Skin epidermis (tissue), 12 donors: ENCODE measurements at regions not wholly inside any gene's neighbourhood (a gene's known extent, or its start where the extent isn't known, plus 50 kb on each side); places are given as distances from the start of the nearest gene placed in this dataset.

Experiments used
- H3K27ac ChIP-seq, 21 experiments: fragments of 200-600 bp; sonication (generic) in 11 of 21; one replicate each; pipeline ENCODE4 v1.5.0; 2020; ENCODE audit warnings: mild to moderate bottlenecking in 3 of 21, inconsistent platforms in 2 of 21, moderate library complexity in 2 of 21
- H3K4me3 ChIP-seq, 7 experiments: fragments of 200-600 bp; sonication (generic) in 2 of 7; one replicate each; pipeline ENCODE4 v1.5.0; 2020; ENCODE audit warnings: inconsistent platforms in 2 of 7, mild to moderate bottlenecking in 2 of 7, moderate library complexity in 1 of 7

GRCh38 chrX:13153796-13154195 lies 109.4 kb upstream of the FAM9C start:
- Histone ChIP-seq H3K4me3 (no peak overlapping the region), H3K27ac (peak overlapping the region in 1 of 21 experiments; percentile 85)

GRCh38 chrX:13152518-13153185 lies 108.2 kb upstream of the FAM9C start:
- Histone ChIP-seq H3K4me3 (no peak overlapping the region), H3K27ac (peak overlapping the region in 14 of 21 experiments; percentile 33 to 89 (median 61))

- peak overlapping the region in 18 of 21 experiments; percentile 5 to 89 (median 58) for H3K27ac ChIP-seq
- no peak overlapping the region for H3K4me3 ChIP-seq
These were observed 107.6 kb upstream of the FAM9C start for GRCh38 chrX:13151828-13152517.

- H3K4me3 ChIP-seq = no peak overlapping the region
- peak overlapping the region in 2 of 21 experiments; percentile 18 to 69 for H3K27ac ChIP-seq
These were observed 105.4 kb upstream of the FAM9C start for GRCh38 chrX:13149702-13150350.

- H3K27ac ChIP-seq = no peak overlapping the region
- no peak overlapping the region for H3K4me3 ChIP-seq
These were observed 103.3 kb upstream of the FAM9C start for GRCh38 chrX:13147733-13148132.

- Histone ChIP-seq H3K4me3 (no peak overlapping the region), H3K27ac (no peak overlapping the region)
These were observed 102.7 kb upstream of the FAM9C start for GRCh38 chrX:13147147-13147546.

GRCh38 chrX:13144927-13145655 lies 100.7 kb upstream of the FAM9C start:
- no peak overlapping the region for H3K4me3 ChIP-seq
- no peak overlapping the region for H3K27ac ChIP-seq

GRCh38 chrX:13142891-13143290 lies 98.5 kb upstream of the FAM9C start:
- Histone ChIP-seq H3K4me3 (no peak overlapping the region), H3K27ac (no peak overlapping the region)

GRCh38 chrX:13140007-13140406 lies 95.6 kb upstream of the FAM9C start:
- H3K4me3 ChIP-seq = no peak overlapping the region
- H3K27ac ChIP-seq = no peak overlapping the region

- Histone ChIP-seq H3K4me3 (no peak overlapping the region), H3K27ac (peak overlapping the region in 2 of 21 experiments; percentile 23 to 29)
These were observed 87.1 kb upstream of the FAM9C start for GRCh38 chrX:13131396-13132137.

- no peak overlapping the region for H3K4me3 ChIP-seq
- H3K27ac ChIP-seq = no peak overlapping the region
These were observed 86.4 kb upstream of the FAM9C start for GRCh38 chrX:13130816-13131215.

GRCh38 chrX:13128104-13128503 lies 83.7 kb upstream of the FAM9C start:
- H3K4me3 ChIP-seq = no peak overlapping the region
- peak overlapping the region in 1 of 21 experiments; percentile 38 for H3K27ac ChIP-seq

GRCh38 chrX:13126775-13127174 lies 82.4 kb upstream of the FAM9C start:
- H3K4me3 ChIP-seq = no peak overlapping the region
- peak overlapping the region in 3 of 21 experiments; percentile 11 to 60 (median 35) for H3K27ac ChIP-seq

- Histone ChIP-seq H3K27ac (peak overlapping the region in 2 of 21 experiments; percentile 49 to 75), H3K4me3 (no peak overlapping the region)
These were observed 80.8 kb upstream of the FAM9C start for GRCh38 chrX:13125188-13125587.

- H3K27ac ChIP-seq = peak overlapping the region in 7 of 21 experiments; percentile 29 to 75 (median 53)
These were observed 79.5 kb upstream of the FAM9C start for GRCh38 chrX:13123857-13124345.

GRCh38 chrX:13123247-13123856 lies 78.9 kb upstream of the FAM9C start:
- H3K27ac ChIP-seq = peak overlapping the region in 8 of 21 experiments; percentile 17 to 75 (median 52)
- no peak overlapping the region for H3K4me3 ChIP-seq

More at GRCh38 chrX:13123857-13124345, 79.5 kb upstream of the FAM9C start:
- H3K4me3 ChIP-seq = no peak overlapping the region

- no peak overlapping the region for H3K4me3 ChIP-seq
- H3K27ac ChIP-seq = no peak overlapping the region
These were observed 76.7 kb upstream of the FAM9C start for GRCh38 chrX:13121020-13121555.

GRCh38 chrX:13120017-13120416 lies 75.6 kb upstream of the FAM9C start:
- Histone ChIP-seq H3K27ac (peak overlapping the region in 6 of 21 experiments; percentile 8 to 49 (median 30)), H3K4me3 (no peak overlapping the region)
